Osteocyte (in vitro differentiated cells): ENCODE measurements at regions not wholly inside any gene's neighbourhood (a gene's known extent, or its start where the extent isn't known, plus 50 kb on each side); places are given as distances from the start of the nearest gene placed in this dataset.

Experiments used
- DNase-seq: peaks from one replicate; pipeline ENCODE4 v3.0.0; 2021; ENCODE audit warnings: mixed read lengths; ENCODE audit not compliant: unreplicated experiment; ENCODE audit errors: extremely low spot score
- H3K27ac Mint-ChIP-seq: one replicate; pipeline ENCODE4 v1.8.0; 2021; ENCODE audit warnings: mild to moderate bottlenecking, mixed read lengths; ENCODE audit not compliant: unreplicated experiment
- H3K27me3 Mint-ChIP-seq: one replicate; pipeline ENCODE4 v1.8.0; 2021; ENCODE audit warnings: mixed read lengths; ENCODE audit not compliant: unreplicated experiment
- H3K36me3 Mint-ChIP-seq: one replicate; pipeline ENCODE4 v1.8.0; 2021; ENCODE audit warnings: mixed read lengths; ENCODE audit not compliant: unreplicated experiment
- H3K4me1 Mint-ChIP-seq: one replicate; pipeline ENCODE4 v1.8.0; 2021; ENCODE audit warnings: mixed read lengths; ENCODE audit not compliant: unreplicated experiment
- H3K4me3 Mint-ChIP-seq: one replicate; pipeline ENCODE4 v1.8.0; 2021; ENCODE audit warnings: mild to moderate bottlenecking, moderate library complexity, mixed read lengths; ENCODE audit not compliant: unreplicated experiment
- H3K9me3 Mint-ChIP-seq: one replicate; pipeline ENCODE4 v1.8.0; 2021; ENCODE audit warnings: mixed read lengths; ENCODE audit not compliant: unreplicated experiment
- TF ChIP-seq, protein P1 (sequence below): fragments of 200-600 bp; sonication (generic); IDR thresholded peaks from 2 replicates; pipeline ENCODE4 v1.5.0; 2021; ENCODE audit warnings: antibody characterized with exemption, mild to moderate bottlenecking, moderate library complexity

DNA sequence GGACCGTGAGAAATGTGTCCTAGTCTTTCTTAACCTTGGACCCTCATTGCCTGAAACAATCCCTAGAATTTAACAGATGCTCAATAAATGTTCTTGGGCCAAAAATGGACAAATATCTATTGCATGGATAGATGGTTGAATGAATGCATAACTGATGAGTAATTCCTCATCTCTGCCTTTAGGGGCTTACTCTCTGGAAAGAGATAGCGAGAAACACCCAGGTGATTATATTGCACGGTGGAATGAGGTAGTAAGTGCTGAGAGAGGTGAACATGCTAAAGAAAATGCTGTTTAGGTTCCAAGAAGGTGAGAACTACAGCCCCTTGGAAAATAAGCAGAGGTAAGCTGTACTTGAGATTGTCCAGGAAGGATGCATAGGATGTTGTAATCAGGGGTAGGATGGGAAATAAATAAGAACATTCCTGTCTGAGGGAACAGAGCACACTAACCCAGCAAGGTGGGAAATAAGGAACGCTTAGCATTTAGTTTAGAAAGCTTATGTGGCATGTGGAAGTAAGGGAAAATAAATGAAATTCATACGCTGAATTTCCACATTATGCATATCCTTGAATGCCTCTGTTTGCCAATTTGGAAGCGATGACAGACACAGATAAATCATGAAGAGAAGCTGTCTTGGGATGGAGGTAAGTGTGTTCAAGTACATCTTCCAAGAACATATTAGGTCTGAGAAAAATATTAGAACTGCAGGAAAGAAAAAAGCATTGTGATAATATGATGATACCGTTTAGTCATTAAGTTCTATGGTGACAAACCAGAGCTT, 426.6 kb downstream of the ARHGEF28 start:
- H3K27ac Mint-ChIP-seq: no peak overlapping the region
- H3K4me3 Mint-ChIP-seq: no peak overlapping the region
- H3K27me3 Mint-ChIP-seq: no peaks in the 10 kb centered on the region
- TF ChIP-seq, protein P1, sequence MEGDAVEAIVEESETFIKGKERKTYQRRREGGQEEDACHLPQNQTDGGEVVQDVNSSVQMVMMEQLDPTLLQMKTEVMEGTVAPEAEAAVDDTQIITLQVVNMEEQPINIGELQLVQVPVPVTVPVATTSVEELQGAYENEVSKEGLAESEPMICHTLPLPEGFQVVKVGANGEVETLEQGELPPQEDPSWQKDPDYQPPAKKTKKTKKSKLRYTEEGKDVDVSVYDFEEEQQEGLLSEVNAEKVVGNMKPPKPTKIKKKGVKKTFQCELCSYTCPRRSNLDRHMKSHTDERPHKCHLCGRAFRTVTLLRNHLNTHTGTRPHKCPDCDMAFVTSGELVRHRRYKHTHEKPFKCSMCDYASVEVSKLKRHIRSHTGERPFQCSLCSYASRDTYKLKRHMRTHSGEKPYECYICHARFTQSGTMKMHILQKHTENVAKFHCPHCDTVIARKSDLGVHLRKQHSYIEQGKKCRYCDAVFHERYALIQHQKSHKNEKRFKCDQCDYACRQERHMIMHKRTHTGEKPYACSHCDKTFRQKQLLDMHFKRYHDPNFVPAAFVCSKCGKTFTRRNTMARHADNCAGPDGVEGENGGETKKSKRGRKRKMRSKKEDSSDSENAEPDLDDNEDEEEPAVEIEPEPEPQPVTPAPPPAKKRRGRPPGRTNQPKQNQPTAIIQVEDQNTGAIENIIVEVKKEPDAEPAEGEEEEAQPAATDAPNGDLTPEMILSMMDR: no peak
- DNase-seq: no peak
- peaks cover 3% of the 10 kb centered on the region for H3K9me3 Mint-ChIP-seq
- no peaks in the 10 kb centered on the region for H3K36me3 Mint-ChIP-seq
- H3K4me1 Mint-ChIP-seq: peaks cover 22% of the 10 kb centered on the region

DNA sequence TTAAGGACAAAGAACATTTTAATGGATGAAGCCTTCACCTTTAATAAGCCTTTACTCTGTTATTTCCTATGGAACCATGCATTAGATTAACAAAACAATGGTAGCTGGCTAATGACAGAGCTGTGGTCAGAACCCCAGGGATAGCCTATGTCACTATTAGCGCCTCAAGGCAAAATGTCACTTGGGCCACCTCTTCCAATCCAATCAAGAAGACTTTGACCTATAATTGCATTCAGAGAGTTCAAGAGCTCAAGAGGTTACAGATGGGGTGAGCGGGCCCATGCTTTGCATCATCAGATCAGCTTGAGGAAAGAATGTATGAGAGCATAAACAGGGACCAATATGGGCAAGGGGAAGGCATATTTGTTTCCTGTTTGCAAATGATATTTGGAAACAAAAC, 425.1 kb downstream of the ARHGEF28 start:
- no peak for DNase-seq
- TF ChIP-seq, protein P1: no peak
- H3K27me3 Mint-ChIP-seq: no peaks in the 10 kb centered on the region
- peaks cover 7% of the 10 kb centered on the region for H3K9me3 Mint-ChIP-seq
- H3K4me3 Mint-ChIP-seq: no peak overlapping the region
- no peaks in the 10 kb centered on the region for H3K36me3 Mint-ChIP-seq
- no peak overlapping the region for H3K27ac Mint-ChIP-seq
- peaks cover 20% of the 10 kb centered on the region for H3K4me1 Mint-ChIP-seq

DNA sequence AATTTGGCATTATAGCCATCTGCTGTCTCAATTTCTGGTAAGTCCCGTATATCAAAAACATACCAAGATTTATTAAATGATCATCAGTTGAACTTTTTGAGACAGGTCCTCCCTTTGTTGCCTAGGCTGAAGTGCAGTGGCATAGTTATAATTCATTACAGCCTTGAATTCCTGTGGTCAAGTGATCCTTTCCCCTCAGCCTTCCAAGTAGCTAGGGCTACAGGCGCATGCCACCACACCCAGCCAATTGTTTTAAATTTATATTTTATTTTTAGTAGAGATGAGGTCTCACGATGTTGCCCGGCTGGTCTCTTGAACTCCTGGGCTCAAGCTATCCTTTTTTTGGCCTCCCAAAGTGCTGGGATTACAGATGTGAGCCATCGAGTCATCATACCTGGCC, 418.9 kb downstream of the ARHGEF28 start:
- no peak for DNase-seq
- Mint-ChIP-seq H3K36me3 (no peaks in the 10 kb centered on the region), H3K27me3 (no peaks in the 10 kb centered on the region), H3K27ac (no peak overlapping the region), H3K9me3 (peaks cover 7% of the 10 kb centered on the region), H3K4me3 (no peak overlapping the region), H3K4me1 (peaks cover 25% of the 10 kb centered on the region)
- TF ChIP-seq, protein P1: no peak

DNA sequence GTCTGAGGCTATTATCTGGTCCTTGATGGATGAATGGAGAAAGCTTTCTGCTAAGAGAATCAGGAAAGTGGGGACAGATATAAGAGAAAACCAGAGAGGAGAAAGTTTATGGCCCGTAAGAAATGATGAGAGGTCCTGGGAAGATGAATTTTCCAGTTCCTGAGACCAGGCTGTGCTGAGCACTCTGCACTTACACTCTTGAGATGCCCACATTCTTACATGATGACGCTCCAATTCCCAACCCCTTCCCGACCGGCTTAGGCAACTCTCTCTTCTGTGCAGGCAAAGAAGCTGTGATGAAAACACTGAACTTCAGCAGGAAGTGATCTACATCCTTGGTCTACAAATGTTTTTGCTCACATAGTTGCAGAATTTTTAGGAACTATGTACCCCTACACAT, 417.0 kb downstream of the ARHGEF28 start:
- no peak overlapping the region for H3K4me3 Mint-ChIP-seq
- no peaks in the 10 kb centered on the region for H3K27me3 Mint-ChIP-seq
- H3K4me1 Mint-ChIP-seq: peaks cover 31% of the 10 kb centered on the region
- TF ChIP-seq, protein P1: no peak
- H3K9me3 Mint-ChIP-seq: peaks cover 7% of the 10 kb centered on the region
- H3K27ac Mint-ChIP-seq: peak overlapping the region; percentile 23
- H3K36me3 Mint-ChIP-seq: no peaks in the 10 kb centered on the region
- DNase-seq: no peak

DNA sequence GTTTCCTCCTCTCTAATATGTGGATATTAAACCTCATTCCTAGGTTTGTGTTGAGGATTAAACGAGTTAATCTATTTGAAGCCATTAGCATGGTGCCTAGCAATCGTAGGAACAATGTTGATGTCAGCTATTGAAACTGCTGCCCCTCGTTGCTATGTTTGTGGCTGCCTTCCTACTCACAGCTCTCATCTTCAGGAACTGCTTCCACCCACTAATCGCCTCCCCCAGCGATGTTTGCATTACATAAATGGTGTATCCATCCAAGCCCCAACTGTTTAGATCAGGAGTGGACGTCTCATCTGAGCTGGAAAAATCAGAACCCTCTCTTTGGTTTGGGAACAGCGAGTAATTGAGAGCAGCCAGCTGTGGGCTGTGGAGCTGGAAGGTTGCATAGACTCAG, 416.6 kb downstream of the ARHGEF28 start:
- no peaks in the 10 kb centered on the region for H3K27me3 Mint-ChIP-seq
- no peak overlapping the region for H3K4me3 Mint-ChIP-seq
- H3K4me1 Mint-ChIP-seq: peaks cover 31% of the 10 kb centered on the region
- H3K9me3 Mint-ChIP-seq: peaks cover 3% of the 10 kb centered on the region
- no peak overlapping the region for H3K27ac Mint-ChIP-seq
- DNase-seq: no peak
- TF ChIP-seq, protein P1: no peak
- no peaks in the 10 kb centered on the region for H3K36me3 Mint-ChIP-seq
